ENCODE measurements at regions not wholly inside any gene's neighbourhood (a gene's known extent, or its start where the extent isn't known, plus 50 kb on each side); places are given as distances from the start of the nearest gene placed in this dataset.

- H3K4me3 ChIP-seq (ENCODE audit: low read length), result no peak overlapping the region
- CTCF ChIA-PET, result interaction anchor here (0.5 to 1.4 kb wide), 3 partner anchors 9 to 100 kb away, joined by 3 read pairs; no protein-coding TSS in a partner anchor
- Mint-ChIP-seq H3K4me3 (peak overlapping the region in 9 of 10 donors; percentile 33 to 85 (median 68)), H3K27ac (peak overlapping the region in 7 of 9 donors; percentile 30 to 77 (median 45)), H3K9me3 (peaks cover 0 to 10% (median 2%) of the 10 kb centered on the region in 11 donors), H3K4me1 (peaks cover 0 to 67% (median 51%) of the 10 kb centered on the region in 7 donors), H3K27me3 (peaks cover 0 to 31% (median 0%) of the 10 kb centered on the region in 5 donors), H3K36me3 (peaks cover 0 to 7% (median 0%) of the 10 kb centered on the region in 5 donors)
- H3K27ac ChIP-seq (ENCODE audit: low read depth, low read length), result no peak overlapping the region
- H3K4me1 ChIP-seq (ENCODE audit: control insufficient read depth in 2 of 2, insufficient read depth in 2 of 2, low read length in 2 of 2), result peaks cover 8 to 44% of the 10 kb centered on the region in 2 donors
- intact Hi-C loops (cut with micrococcal nuclease), result loop anchor here in 1 of 2 donors (10.0 kb wide), 1 partner anchor 48 kb away; no protein-coding TSS in a partner anchor
- no peaks in the 10 kb centered on the region for H3K9me3 ChIP-seq (ENCODE audit: control insufficient read depth in 2 of 3, low read length in 3 of 3)
- POLR2A ChIA-PET, result interaction anchor here (0.7 to 2.3 kb wide), 6 partner anchors 10 to 149 kb away, joined by 3 to 12 read pairs (median 5); no protein-coding TSS in a partner anchor
- ATAC-seq, result peak; percentile 56
- peak in 6 of 9 donors; percentile 29 to 52 (median 36) for DNase-seq
- no peaks in the 10 kb centered on the region for H3K27me3 ChIP-seq (ENCODE audit: control insufficient read depth in 2 of 2, insufficient read depth in 2 of 2, low read length in 2 of 2)
- H3K36me3 ChIP-seq (ENCODE audit: control insufficient read depth in 2 of 3, insufficient read depth in 3 of 3, low read length in 3 of 3), result no peaks in the 10 kb centered on the region
These were observed 178.1 kb upstream of the SDK2 start for GRCh38 chr17:73822371-73822770.

GRCh38 chr17:73823684-73824083 is 179.4 kb upstream of the SDK2 start:
- POLR2A ChIA-PET, result interaction anchor here (0.6 to 2.3 kb wide), 3 partner anchors 9 to 103 kb away, joined by 3 to 12 read pairs (median 4); no protein-coding TSS in a partner anchor
- no peaks in the 10 kb centered on the region for H3K27me3 ChIP-seq (ENCODE audit: control insufficient read depth in 2 of 2, insufficient read depth in 2 of 2, low read length in 2 of 2)
- peaks cover 6 to 77% (median 65%) of the 10 kb centered on the region in 7 donors for H3K4me1 Mint-ChIP-seq

DNA sequence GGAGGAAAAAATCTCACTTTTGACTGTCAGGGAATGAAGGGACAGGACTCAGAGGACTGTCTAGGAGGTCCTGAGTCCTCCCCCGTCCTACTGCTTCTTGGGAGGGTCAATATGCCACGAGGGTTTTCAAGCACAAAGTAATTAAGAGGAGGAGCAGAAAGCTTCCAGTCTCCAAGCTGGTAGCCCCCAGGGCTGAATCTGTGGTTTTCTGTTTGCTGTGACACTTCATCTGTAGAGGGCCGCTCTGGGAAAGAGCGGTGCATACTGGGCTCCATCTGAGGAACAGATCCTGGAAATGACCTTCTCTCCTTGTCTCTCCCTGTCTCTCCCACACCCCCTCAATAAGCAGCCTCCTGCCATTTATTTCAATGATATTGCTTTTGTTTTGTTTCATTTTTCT is 180.1 kb upstream of the SDK2 start:
- no peak overlapping the region for H3K27ac ChIP-seq (ENCODE audit: low read depth, low read length)
- Mint-ChIP-seq H3K36me3 (peaks cover 0 to 3% (median 0%) of the 10 kb centered on the region in 5 donors), H3K9me3 (peaks cover 0 to 2% (median 0%) of the 10 kb centered on the region in 11 donors), H3K27me3 (peaks cover 0 to 31% (median 0%) of the 10 kb centered on the region in 5 donors), H3K27ac (peak overlapping the region in 4 of 9 donors; percentile 41 to 97 (median 71)), H3K4me1 (peaks cover 6 to 82% (median 71%) of the 10 kb centered on the region in 7 donors), H3K4me3 (peak overlapping the region in 2 of 10 donors; percentile 23 to 85)
- H3K27me3 ChIP-seq (ENCODE audit: control insufficient read depth in 2 of 2, insufficient read depth in 2 of 2, low read length in 2 of 2), result no peaks in the 10 kb centered on the region
- intact Hi-C loops (cut with micrococcal nuclease), result loop anchor here in 1 of 2 donors (10.0 kb wide), 1 partner anchor 50 kb away; no protein-coding TSS in a partner anchor
- DNase-seq (no peak), ATAC-seq (no peak)
- H3K4me1 ChIP-seq (ENCODE audit: control insufficient read depth in 2 of 2, insufficient read depth in 2 of 2, low read length in 2 of 2), result peaks cover 14 to 64% of the 10 kb centered on the region in 2 donors
- H3K4me3 ChIP-seq (ENCODE audit: low read length), result no peak overlapping the region
- no peaks in the 10 kb centered on the region for H3K9me3 ChIP-seq (ENCODE audit: control insufficient read depth in 2 of 3, low read length in 3 of 3)
- POLR2A ChIA-PET, result interaction anchor here (1.3 to 2.3 kb wide), 3 partner anchors 10 to 104 kb away, joined by 3 to 12 read pairs (median 4); no protein-coding TSS in a partner anchor
- CTCF ChIA-PET, result interaction anchor here (0.7 kb wide), 1 partner anchor 143 kb away, joined by 3 read pairs; no protein-coding TSS in a partner anchor
- H3K36me3 ChIP-seq (ENCODE audit: control insufficient read depth in 2 of 3, insufficient read depth in 3 of 3, low read length in 3 of 3), result no peaks in the 10 kb centered on the region

More at GRCh38 chr17:73823684-73824083, 179.4 kb upstream of the SDK2 start:
- Histone ChIP-seq H3K4me3 (ENCODE audit: low read length) (no peak overlapping the region), H3K4me1 (ENCODE audit: control insufficient read depth in 2 of 2, insufficient read depth in 2 of 2, low read length in 2 of 2) (peaks cover 14 to 57% of the 10 kb centered on the region in 2 donors), H3K36me3 (ENCODE audit: control insufficient read depth in 2 of 3, insufficient read depth in 3 of 3, low read length in 3 of 3) (no peaks in the 10 kb centered on the region), H3K27ac (ENCODE audit: low read depth, low read length) (no peak overlapping the region), H3K9me3 (ENCODE audit: control insufficient read depth in 2 of 3, low read length in 3 of 3) (no peaks in the 10 kb centered on the region)
- intact Hi-C loops (cut with micrococcal nuclease), result loop anchor here in 1 of 2 donors (10.0 kb wide), 1 partner anchor 49 kb away; no protein-coding TSS in a partner anchor
- Mint-ChIP-seq H3K27ac (peak overlapping the region in 4 of 9 donors; percentile 45 to 97 (median 70)), H3K27me3 (peaks cover 0 to 31% (median 0%) of the 10 kb centered on the region in 5 donors), H3K36me3 (peaks cover 0 to 3% (median 0%) of the 10 kb centered on the region in 5 donors), H3K4me3 (peak overlapping the region in 4 of 10 donors; percentile 4 to 85 (median 68)), H3K9me3 (peaks cover 0 to 4% (median 1%) of the 10 kb centered on the region in 11 donors)
- ATAC-seq (peak; percentile 56), DNase-seq (no peak)
- CTCF ChIA-PET, result no interaction called here

DNA sequence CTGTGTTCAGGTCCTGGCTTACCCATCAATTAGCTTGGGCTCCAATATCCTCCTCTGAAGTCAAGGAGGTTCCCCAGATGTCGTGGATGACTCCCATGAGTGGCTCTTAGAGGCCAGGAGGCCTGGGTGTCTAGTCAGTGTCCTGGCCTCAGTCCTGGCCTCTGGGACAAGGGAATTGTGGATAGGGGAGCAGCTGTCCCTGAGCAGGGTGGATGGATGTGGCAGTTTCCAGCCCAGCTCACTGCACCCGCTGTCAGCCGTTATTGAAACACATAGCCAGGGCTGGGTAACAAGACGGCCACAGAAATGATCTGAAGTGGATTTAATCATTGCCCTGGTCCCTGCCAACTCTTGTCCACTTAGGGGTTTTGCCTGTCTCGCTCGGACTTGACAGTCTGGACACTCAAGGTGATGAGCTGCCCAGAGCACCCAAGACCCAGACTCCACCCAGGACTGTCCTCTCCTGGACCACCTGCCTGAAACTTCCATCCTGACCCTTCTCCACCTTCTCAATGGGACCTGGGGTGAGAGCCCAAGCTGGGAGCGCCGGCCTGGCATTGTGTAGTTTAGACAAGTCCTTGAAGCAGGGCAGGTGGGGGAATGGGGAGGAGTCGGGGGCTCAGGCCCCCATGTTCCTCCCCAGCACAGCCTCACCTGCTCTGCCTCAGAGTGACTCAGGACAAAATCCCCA is 182.1 kb upstream of the SDK2 start:
- Histone ChIP-seq H3K36me3 (ENCODE audit: control insufficient read depth in 2 of 3, insufficient read depth in 3 of 3, low read length in 3 of 3) (no peaks in the 10 kb centered on the region), H3K9me3 (ENCODE audit: control insufficient read depth in 2 of 3, low read length in 3 of 3) (no peaks in the 10 kb centered on the region), H3K27ac (ENCODE audit: low read depth, low read length) (peak overlapping the region; percentile 73), H3K4me1 (ENCODE audit: control insufficient read depth in 2 of 2, insufficient read depth in 2 of 2, low read length in 2 of 2) (peaks cover 19 to 82% of the 10 kb centered on the region in 2 donors), H3K4me3 (ENCODE audit: low read length) (no peak overlapping the region), H3K27me3 (ENCODE audit: control insufficient read depth in 2 of 2, insufficient read depth in 2 of 2, low read length in 2 of 2) (no peaks in the 10 kb centered on the region)
- H3K4me1 Mint-ChIP-seq, result peaks cover 6 to 98% (median 85%) of the 10 kb centered on the region in 7 donors
- peaks cover 0 to 5% (median 0%) of the 10 kb centered on the region in 5 donors for H3K36me3 Mint-ChIP-seq
- H3K27ac Mint-ChIP-seq, result peak overlapping the region in 8 of 9 donors; percentile 85 to 100 (median 93)
- no peak for ATAC-seq
- H3K4me3 Mint-ChIP-seq, result peak overlapping the region in 3 of 10 donors; percentile 73 to 89 (median 75)
- peaks cover 0 to 23% (median 0%) of the 10 kb centered on the region in 5 donors for H3K27me3 Mint-ChIP-seq
- ChIA-PET POLR2A (interaction anchor here (0.9 to 7.5 kb wide), 4 partner anchors 10 to 105 kb away, joined by 3 to 80 read pairs (median 6); no protein-coding TSS in a partner anchor), CTCF (interaction anchor here (0.7 to 1.8 kb wide), 3 partner anchors 106 to 397 kb away, joined by 3 to 4 read pairs (median 3); no protein-coding TSS in a partner anchor)
- DNase-seq, result no peak
- intact Hi-C loops (cut with micrococcal nuclease), result loop anchor here in 1 of 2 donors (5.0 to 10.0 kb wide), 2 partner anchors 52 to 234 kb away; no protein-coding TSS in a partner anchor
- H3K9me3 Mint-ChIP-seq, result peaks cover 0 to 2% (median 0%) of the 10 kb centered on the region in 11 donors

- ATAC-seq, result no peak
- Histone ChIP-seq H3K27ac (ENCODE audit: low read depth, low read length) (peak overlapping the region; percentile 73), H3K4me1 (ENCODE audit: control insufficient read depth in 2 of 2, insufficient read depth in 2 of 2, low read length in 2 of 2) (peaks cover 19 to 82% of the 10 kb centered on the region in 2 donors), H3K27me3 (ENCODE audit: control insufficient read depth in 2 of 2, insufficient read depth in 2 of 2, low read length in 2 of 2) (no peaks in the 10 kb centered on the region), H3K9me3 (ENCODE audit: control insufficient read depth in 2 of 3, low read length in 3 of 3) (no peaks in the 10 kb centered on the region), H3K4me3 (ENCODE audit: low read length) (no peak overlapping the region), H3K36me3 (ENCODE audit: control insufficient read depth in 2 of 3, insufficient read depth in 3 of 3, low read length in 3 of 3) (no peaks in the 10 kb centered on the region)
- intact Hi-C loops (cut with micrococcal nuclease), result loop anchor here in 1 of 2 donors (5.0 to 10.0 kb wide), 2 partner anchors 52 to 235 kb away; no protein-coding TSS in a partner anchor
- peaks cover 6 to 98% (median 85%) of the 10 kb centered on the region in 7 donors for H3K4me1 Mint-ChIP-seq
- ChIA-PET CTCF (interaction anchor here (0.5 to 1.9 kb wide), 4 partner anchors 24 to 107 kb away, joined by 3 to 7 read pairs (median 4); no protein-coding TSS in a partner anchor), POLR2A (interaction anchor here (0.7 to 7.5 kb wide), 8 partner anchors 10 to 105 kb away, joined by 3 to 80 read pairs (median 3); no protein-coding TSS in a partner anchor)
- peak overlapping the region in 6 of 10 donors; percentile 32 to 89 (median 74) for H3K4me3 Mint-ChIP-seq
- H3K27me3 Mint-ChIP-seq, result peaks cover 0 to 18% (median 0%) of the 10 kb centered on the region in 5 donors
- DNase-seq, result no peak
- peak overlapping the region in 8 of 9 donors; percentile 85 to 100 (median 93) for H3K27ac Mint-ChIP-seq
- peaks cover 0 to 1% (median 0%) of the 10 kb centered on the region in 11 donors for H3K9me3 Mint-ChIP-seq
- H3K36me3 Mint-ChIP-seq, result peaks cover 0 to 5% (median 0%) of the 10 kb centered on the region in 5 donors
These were observed 182.6 kb upstream of the SDK2 start for GRCh38 chr17:73826872-73827228.
